Heart left ventricle (tissue), 13 donors: ENCODE measurements at regions not wholly inside any gene's neighbourhood (a gene's known extent, or its start where the extent isn't known, plus 50 kb on each side); places are given as distances from the start of the nearest gene placed in this dataset.

Experiments
- POLR2A ChIP-seq, 2 donors: fragments of 450-650 bp; IDR thresholded peaks; one replicate each; pipeline ENCODE4 v1.6.1; 2017; ENCODE audit warnings: antibody characterized with exemption in 2 of 2, mild to moderate bottlenecking in 2 of 2, moderate library complexity in 2 of 2
- TF ChIP-seq, protein P1 (sequence below), 12 donors: fragments of 200-600 bp; sonication (generic) in 4 of 12; IDR thresholded peaks; one replicate each; pipeline versions ENCODE4 v1.5.0 to v1.8.0; 2018 to 2022; ENCODE audit warnings: antibody characterized with exemption in 12 of 12, mild to moderate bottlenecking in 5 of 12
- donor health status: ischemic (EF 13 %, LVEDD 7.1; RV severe dilation, severe dysfunction).
- donor health status: DM: no; HTN: yes; CAD: no.
- donor health status: DM: no; HTN: no; CAD: no.
- donor health status: ischemic (EF 25% LVEDD 6.9; RV normal size, moderate dysfunction).
- donor health status: ischemic (EF 25% LVEDD 5.7; RV mildly dilated, moderate dysfunction).
- donor health status: ischemic (EF 35%, LVEDD 5.7; RV mildly dilated, moderate dysfunction).
- donor health status: nonischemic (EF 11% LVEDD 7.7; RV severe dilation, severe dysfunction).
- donor health status: DM: yes; HTN: yes; CAD: no.
- donor health status: PGD.
- donor health status: ischemic (EF 29% LVEDD 5.4; RV normal size, mild dysfunction).
- donor health status: nonischemic (EF 23%, LVEDD 6.1; RV moderate dilation, normal function).

GRCh38 chr6:144336900-144337299 is 51.8 kb downstream of the UTRN start:
- TF ChIP-seq, protein P1, sequence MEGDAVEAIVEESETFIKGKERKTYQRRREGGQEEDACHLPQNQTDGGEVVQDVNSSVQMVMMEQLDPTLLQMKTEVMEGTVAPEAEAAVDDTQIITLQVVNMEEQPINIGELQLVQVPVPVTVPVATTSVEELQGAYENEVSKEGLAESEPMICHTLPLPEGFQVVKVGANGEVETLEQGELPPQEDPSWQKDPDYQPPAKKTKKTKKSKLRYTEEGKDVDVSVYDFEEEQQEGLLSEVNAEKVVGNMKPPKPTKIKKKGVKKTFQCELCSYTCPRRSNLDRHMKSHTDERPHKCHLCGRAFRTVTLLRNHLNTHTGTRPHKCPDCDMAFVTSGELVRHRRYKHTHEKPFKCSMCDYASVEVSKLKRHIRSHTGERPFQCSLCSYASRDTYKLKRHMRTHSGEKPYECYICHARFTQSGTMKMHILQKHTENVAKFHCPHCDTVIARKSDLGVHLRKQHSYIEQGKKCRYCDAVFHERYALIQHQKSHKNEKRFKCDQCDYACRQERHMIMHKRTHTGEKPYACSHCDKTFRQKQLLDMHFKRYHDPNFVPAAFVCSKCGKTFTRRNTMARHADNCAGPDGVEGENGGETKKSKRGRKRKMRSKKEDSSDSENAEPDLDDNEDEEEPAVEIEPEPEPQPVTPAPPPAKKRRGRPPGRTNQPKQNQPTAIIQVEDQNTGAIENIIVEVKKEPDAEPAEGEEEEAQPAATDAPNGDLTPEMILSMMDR (IDR thresholded peaks at IDR 0.05) = no peak
- no peak for TF ChIP-seq POLR2A (IDR thresholded peaks at IDR 0.05)
